ENCODE measurements at regions not wholly inside any gene's neighbourhood (a gene's known extent, or its start where the extent isn't known, plus 50 kb on each side); places are given as distances from the start of the nearest gene placed in this dataset.

GRCh38 chr6:91288741-91289140, 701.9 kb upstream of the MAP3K7 start:
- Mint-ChIP-seq H3K4me3 (no peak overlapping the region), H3K36me3 (ENCODE audit: low read depth) (no peaks in the 10 kb centered on the region), H3K27ac (no peak overlapping the region), H3K4me1 (ENCODE audit: low read depth) (no peaks in the 10 kb centered on the region), H3K9me3 (peaks cover 5% of the 10 kb centered on the region), H3K27me3 (no peaks in the 10 kb centered on the region)
- intact Hi-C loops (cut with micrococcal nuclease), result no loop called here
- ATAC-seq (no peak), DNase-seq (no peak)
- CTCF ChIA-PET, result no interaction called here
- POLR2A ChIA-PET, result no interaction called here
- TF ChIP-seq CTCF (IDR thresholded peaks at IDR 0.05), result no peak

- ChIA-PET CTCF (interaction anchor here (1.2 kb wide), 1 partner anchor 12 kb away, joined by 3 read pairs; no protein-coding TSS in a partner anchor), POLR2A (no interaction called here)
- no peaks in the 10 kb centered on the region for H3K27me3 Mint-ChIP-seq
- DNase-seq (no peak), ATAC-seq (no peak)
- H3K4me1 Mint-ChIP-seq (ENCODE audit: low read depth), result no peaks in the 10 kb centered on the region
- no peak for TF ChIP-seq CTCF (IDR thresholded peaks at IDR 0.05)
- H3K27ac Mint-ChIP-seq, result no peak overlapping the region
- no peaks in the 10 kb centered on the region for H3K36me3 Mint-ChIP-seq (ENCODE audit: low read depth)
- H3K9me3 Mint-ChIP-seq, result peaks cover 3% of the 10 kb centered on the region
- intact Hi-C loops (cut with micrococcal nuclease), result no loop called here
- no peak overlapping the region for H3K4me3 Mint-ChIP-seq
Measured at GRCh38 chr6:91281901-91282300, 695.0 kb upstream of the MAP3K7 start.

- Mint-ChIP-seq H3K36me3 (ENCODE audit: low read depth) (no peaks in the 10 kb centered on the region), H3K4me1 (ENCODE audit: low read depth) (no peaks in the 10 kb centered on the region), H3K27ac (no peak overlapping the region), H3K27me3 (no peaks in the 10 kb centered on the region), H3K9me3 (peaks cover 3% of the 10 kb centered on the region), H3K4me3 (no peak overlapping the region)
- no peak for ATAC-seq
- no peak for DNase-seq
- CTCF ChIA-PET, result no interaction called here
- POLR2A ChIA-PET, result no interaction called here
- intact Hi-C loops (cut with micrococcal nuclease), result no loop called here
- TF ChIP-seq CTCF (IDR thresholded peaks at IDR 0.05), result no peak
Measured at GRCh38 chr6:91280494-91280830, 693.6 kb upstream of the MAP3K7 start.

- peaks cover 3% of the 10 kb centered on the region for H3K9me3 Mint-ChIP-seq
- CTCF ChIA-PET, result interaction anchor here (1.4 kb wide), 1 partner anchor 199 kb away, joined by 3 read pairs; no protein-coding TSS in a partner anchor
- intact Hi-C loops (cut with micrococcal nuclease), result no loop called here
Measured at GRCh38 chr6:91279740-91280493, 693.0 kb upstream of the MAP3K7 start.

More at GRCh38 chr6:91279740-91280493, 693.0 kb upstream of the MAP3K7 start:
- H3K27ac Mint-ChIP-seq, result no peak overlapping the region
- ATAC-seq, result no peak
- H3K36me3 Mint-ChIP-seq (ENCODE audit: low read depth), result no peaks in the 10 kb centered on the region
- TF ChIP-seq CTCF (IDR thresholded peaks at IDR 0.05), result no peak
- no peaks in the 10 kb centered on the region for H3K4me1 Mint-ChIP-seq (ENCODE audit: low read depth)
- no peaks in the 10 kb centered on the region for H3K27me3 Mint-ChIP-seq
- no peak overlapping the region for H3K4me3 Mint-ChIP-seq
- POLR2A ChIA-PET, result no interaction called here
- DNase-seq, result no peak

All from activated CD8-positive, alpha-beta T cell treated with anti-CD3 and anti-CD28 coated beads for 36 hours (primary cell).